Hepatocyte (in vitro differentiated cells): ENCODE measurements at regions not wholly inside any gene's neighbourhood (a gene's known extent, or its start where the extent isn't known, plus 50 kb on each side); places are given as distances from the start of the nearest gene placed in this dataset.

Experiments
- DNase-seq: peaks from one replicate; pipeline ENCODE4 v3.0.0-alpha.2; 2016; ENCODE audit warnings: low spot score
- H2AFZ ChIP-seq: fragments of 200-600 bp; sonication (generic); 2 replicates; pipeline ENCODE4 v1.6.0; 2016; ENCODE audit warnings: antibody characterized with exemption, mild to moderate bottlenecking
- H3K27ac ChIP-seq: fragments of 200-600 bp; sonication (generic); 2 replicates; pipeline ENCODE4 v1.5.1; 2016; ENCODE audit warnings: mild to moderate bottlenecking
- H3K27me3 ChIP-seq: fragments of 200-600 bp; sonication (generic); 2 replicates; pipeline ENCODE4 v1.6.1; 2016
- H3K36me3 ChIP-seq: fragments of 200-600 bp; sonication (generic); replicated peaks from 2 replicates; pipeline ENCODE4 v1.5.1; 2016; ENCODE audit warnings: low read depth; ENCODE audit not compliant: insufficient read depth
- H3K4me1 ChIP-seq: fragments of 200-600 bp; sonication (generic); 2 replicates; pipeline ENCODE4 v1.5.1; 2016; ENCODE audit warnings: mild to moderate bottlenecking, moderate library complexity; ENCODE audit not compliant: insufficient read depth
- H3K4me2 ChIP-seq: fragments of 200-600 bp; sonication (generic); 2 replicates; pipeline ENCODE4 v1.6.0; 2016
- H3K4me3 ChIP-seq: fragments of 200-600 bp; sonication (generic); 2 replicates; pipeline ENCODE4 v1.5.1; 2016; ENCODE audit warnings: mild to moderate bottlenecking
- H3K79me2 ChIP-seq: fragments of 200-600 bp; sonication (generic); 2 replicates; pipeline ENCODE4 v1.6.0; 2017; ENCODE audit warnings: mild to moderate bottlenecking
- H3K9me2 ChIP-seq: fragments of 200-600 bp; sonication (generic); replicated peaks from 2 replicates; pipeline ENCODE4 v1.6.0; 2017; ENCODE audit warnings: mild to moderate bottlenecking; ENCODE audit not compliant: insufficient read depth
- H3K9me3 ChIP-seq: fragments of 200-600 bp; sonication (generic); 2 replicates; pipeline ENCODE4 v1.5.1; 2016; ENCODE audit warnings: low read depth, mild to moderate bottlenecking
- H4K20me1 ChIP-seq: fragments of 200-600 bp; sonication (generic); 2 replicates; pipeline ENCODE4 v1.6.0; 2016; ENCODE audit warnings: mild to moderate bottlenecking; ENCODE audit not compliant: insufficient read depth, poor library complexity, severe bottlenecking
- CTCF ChIP-seq: fragments of 200-600 bp; sonication (generic); IDR thresholded peaks from 2 replicates; pipeline ENCODE4 v1.5.1; 2016; ENCODE audit warnings: antibody characterized with exemption, mild to moderate bottlenecking; ENCODE audit not compliant: poor library complexity
- EZH2 ChIP-seq: fragments of 200-600 bp; sonication (generic); IDR thresholded peaks from 2 replicates; pipeline ENCODE4 v1.6.1; 2016; ENCODE audit warnings: antibody characterized with exemption, mild to moderate bottlenecking, borderline replicate concordance
- EZH2phosphoT487 ChIP-seq: fragments of 200-600 bp; sonication (generic); IDR thresholded peaks from one replicate; pipeline ENCODE4 v1.6.1; 2018; ENCODE audit warnings: antibody characterized with exemption, mild to moderate bottlenecking, low read depth, moderate library complexity; ENCODE audit not compliant: unreplicated experiment, severe bottlenecking
- WGBS: methylation state at CpG from one replicate; pipeline ENCODE4 v1.1.6; 2016; ENCODE audit warnings: low lambda C conversion rate; ENCODE audit errors: missing lambda C conversion rate; 5-methylcytosine and 5-hydroxymethylcytosine counted together

GRCh38 chr6:11486959-11487358, 50.6 kb upstream of the TMEM170B start:
- no peaks in the 10 kb centered on the region for H3K27me3 ChIP-seq
- H4K20me1 ChIP-seq: no peaks in the 10 kb centered on the region
- H3K4me2 ChIP-seq: no peak overlapping the region
- H3K36me3 ChIP-seq: no peaks in the 10 kb centered on the region
- no peaks in the 10 kb centered on the region for H3K9me3 ChIP-seq
- H3K79me2 ChIP-seq: no peaks in the 10 kb centered on the region
- DNase-seq: no peak
- no peak overlapping the region for H2AFZ ChIP-seq
- TF ChIP-seq EZH2phosphoT487 (no peak), EZH2 (no peak), CTCF (no peak)
- no peaks in the 10 kb centered on the region for H3K9me2 ChIP-seq
- no peak overlapping the region for H3K27ac ChIP-seq
- H3K4me1 ChIP-seq: no peaks in the 10 kb centered on the region
- WGBS: 93% methylated on average over 2 of the region's 2 CpGs
- H3K4me3 ChIP-seq: no peak overlapping the region

- no peak overlapping the region for H3K4me2 ChIP-seq
- no peaks in the 10 kb centered on the region for H3K9me3 ChIP-seq
- no peaks in the 10 kb centered on the region for H3K4me1 ChIP-seq
- H4K20me1 ChIP-seq: no peaks in the 10 kb centered on the region
- no peak for TF ChIP-seq CTCF
- H2AFZ ChIP-seq: no peak overlapping the region
- H3K9me2 ChIP-seq: no peaks in the 10 kb centered on the region
- WGBS: 93% methylated on average over 7 of the region's 7 CpGs
- H3K36me3 ChIP-seq: no peaks in the 10 kb centered on the region
- no peaks in the 10 kb centered on the region for H3K27me3 ChIP-seq
- no peaks in the 10 kb centered on the region for H3K79me2 ChIP-seq
- no peak for DNase-seq
- no peak overlapping the region for H3K27ac ChIP-seq
- no peak overlapping the region for H3K4me3 ChIP-seq
Observed at GRCh38 chr6:11486486-11486885, 51.1 kb upstream of the TMEM170B start.

GRCh38 chr6:11486051-11486450, 51.5 kb upstream of the TMEM170B start:
- DNase-seq: no peak
- H3K36me3 ChIP-seq: no peaks in the 10 kb centered on the region
- H3K27ac ChIP-seq: no peak overlapping the region
- no peaks in the 10 kb centered on the region for H3K79me2 ChIP-seq
- H3K9me3 ChIP-seq: no peaks in the 10 kb centered on the region
- no peak overlapping the region for H3K4me2 ChIP-seq
- no peaks in the 10 kb centered on the region for H3K9me2 ChIP-seq
- no peak for TF ChIP-seq EZH2phosphoT487
- TF ChIP-seq CTCF: no peak
- TF ChIP-seq EZH2: no peak
- H2AFZ ChIP-seq: no peak overlapping the region
- H4K20me1 ChIP-seq: no peaks in the 10 kb centered on the region
- 65% methylated on average over 2 of the region's 2 CpGs for WGBS
- no peak overlapping the region for H3K4me3 ChIP-seq
- H3K4me1 ChIP-seq: no peaks in the 10 kb centered on the region
- H3K27me3 ChIP-seq: no peaks in the 10 kb centered on the region

- Histone ChIP-seq H3K4me3 (no peak overlapping the region), H3K79me2 (no peaks in the 10 kb centered on the region), H3K4me2 (no peak overlapping the region), H3K4me1 (peaks cover 5% of the 10 kb centered on the region), H2AFZ (no peak overlapping the region), H3K27ac (no peak overlapping the region), H3K36me3 (no peaks in the 10 kb centered on the region), H3K27me3 (no peaks in the 10 kb centered on the region), H4K20me1 (no peaks in the 10 kb centered on the region), H3K9me2 (no peaks in the 10 kb centered on the region), H3K9me3 (no peaks in the 10 kb centered on the region)
- no peak for TF ChIP-seq EZH2
- TF ChIP-seq EZH2phosphoT487: no peak
- no peak for TF ChIP-seq CTCF
- DNase-seq: no peak
- 77% methylated on average over 4 of the region's 4 CpGs for WGBS
Observed at GRCh38 chr6:11485271-11485670, 52.3 kb upstream of the TMEM170B start.
